HPDE6-E6E7 (cell line): ENCODE measurements at regions not wholly inside any gene's neighbourhood (a gene's known extent, or its start where the extent isn't known, plus 50 kb on each side); places are given as distances from the start of the nearest gene placed in this dataset.
"Not testable (repeated sequence)": the region's sequence is repeated elsewhere in the genome, so short reads cannot be mapped to it uniquely, and the experiment has no call there.

Source experiments
- DNase-seq: peaks from one replicate; pipeline ENCODE4 v3.0.0; 2011; ENCODE audit warnings: missing footprints; ENCODE audit errors: extremely low spot score

- DNase-seq, result no peak
These were observed 300.3 kb upstream of the ID4 start for GRCh38 chr6:19536838-19537237.

- peak; percentile 96 for DNase-seq
These were observed 299.1 kb upstream of the ID4 start for GRCh38 chr6:19538096-19538495.

GRCh38 chr6:19547507-19547906, 289.7 kb upstream of the ID4 start:
- no peak for DNase-seq

- DNase-seq, result no peak
These were observed 288.1 kb upstream of the ID4 start for GRCh38 chr6:19549109-19549508.

- DNase-seq, result no peak
These were observed 286.8 kb upstream of the ID4 start for GRCh38 chr6:19550380-19550779.

GRCh38 chr6:19551611-19552010, 285.6 kb upstream of the ID4 start:
- no peak for DNase-seq

- no peak for DNase-seq
These were observed 285.1 kb upstream of the ID4 start for GRCh38 chr6:19552076-19552475.

- DNase-seq, result no peak
These were observed 284.6 kb upstream of the ID4 start for GRCh38 chr6:19552588-19552987.

- DNase-seq, result no peak
These were observed 282.6 kb upstream of the ID4 start for GRCh38 chr6:19554356-19555225.

GRCh38 chr6:19557191-19557590, 280.0 kb upstream of the ID4 start:
- no peak for DNase-seq

GRCh38 chr6:19558201-19558600, 279.0 kb upstream of the ID4 start:
- DNase-seq, result no peak

- DNase-seq, result no peak
These were observed 278.2 kb upstream of the ID4 start for GRCh38 chr6:19558934-19559333.

GRCh38 chr6:19562468-19562867, 274.7 kb upstream of the ID4 start:
- no peak for DNase-seq

- DNase-seq, result no peak
These were observed 267.6 kb upstream of the ID4 start for GRCh38 chr6:19569563-19569962.

GRCh38 chr6:19571176-19571575, 266.0 kb upstream of the ID4 start:
- no peak for DNase-seq

GRCh38 chr6:19578481-19578880, 258.7 kb upstream of the ID4 start:
- DNase-seq, result no peak

GRCh38 chr6:19584207-19584606, 253.0 kb upstream of the ID4 start:
- not testable (repeated sequence) for DNase-seq

- DNase-seq, result no peak
These were observed 249.8 kb upstream of the ID4 start for GRCh38 chr6:19587238-19587942.

- no peak for DNase-seq
These were observed 246.6 kb upstream of the ID4 start for GRCh38 chr6:19590501-19591131.

GRCh38 chr6:19597809-19598320, 239.3 kb upstream of the ID4 start:
- no peak for DNase-seq

- no peak for DNase-seq
These were observed 237.2 kb upstream of the ID4 start for GRCh38 chr6:19599796-19600464.

GRCh38 chr6:19602434-19603013, 234.6 kb upstream of the ID4 start:
- DNase-seq, result no peak
